Activated naive CD4-positive, alpha-beta T cell treated with Interleukin-2 at 50 U/mL for 16 hours (primary cell): ENCODE measurements at regions not wholly inside any gene's neighbourhood (a gene's known extent, or its start where the extent isn't known, plus 50 kb on each side); places are given as distances from the start of the nearest gene placed in this dataset.

Source experiments
- DNase-seq: peaks from one replicate; pipeline ENCODE4 v3.0.0-alpha.2; 2020

GRCh38 chr10:29037348-29038113 is 251.3 kb upstream of the LYZL1 start:
- no peak for DNase-seq

GRCh38 chr10:29039091-29039490 is 249.8 kb upstream of the LYZL1 start:
- DNase-seq: no peak

GRCh38 chr10:29039677-29040189 is 249.1 kb upstream of the LYZL1 start:
- no peak for DNase-seq

- DNase-seq: no peak
These were observed 247.3 kb upstream of the LYZL1 start for GRCh38 chr10:29041616-29042015.

- DNase-seq: no peak
These were observed 240.4 kb upstream of the LYZL1 start for GRCh38 chr10:29048506-29048905.

- no peak for DNase-seq
These were observed 238.8 kb upstream of the LYZL1 start for GRCh38 chr10:29050081-29050480.

GRCh38 chr10:29055101-29055500 is 233.8 kb upstream of the LYZL1 start:
- no peak for DNase-seq

GRCh38 chr10:29056729-29057128 is 232.1 kb upstream of the LYZL1 start:
- no peak for DNase-seq

- no peak for DNase-seq
These were observed 231.0 kb upstream of the LYZL1 start for GRCh38 chr10:29057822-29058331.

- no peak for DNase-seq
These were observed 224.8 kb upstream of the LYZL1 start for GRCh38 chr10:29063806-29064644.

- DNase-seq: no peak
These were observed 224.2 kb upstream of the LYZL1 start for GRCh38 chr10:29064680-29065079.

- no peak for DNase-seq
These were observed 221.7 kb upstream of the LYZL1 start for GRCh38 chr10:29067161-29067560.

- no peak for DNase-seq
These were observed 221.2 kb upstream of the LYZL1 start for GRCh38 chr10:29067628-29068027.

GRCh38 chr10:29068302-29068701 is 220.6 kb upstream of the LYZL1 start:
- DNase-seq: no peak

GRCh38 chr10:29068966-29069365 is 219.9 kb upstream of the LYZL1 start:
- DNase-seq: no peak

GRCh38 chr10:29069941-29070340 is 218.9 kb upstream of the LYZL1 start:
- no peak for DNase-seq

GRCh38 chr10:29078919-29079318 is 210.0 kb upstream of the LYZL1 start:
- DNase-seq: no peak

- no peak for DNase-seq
These were observed 207.6 kb upstream of the LYZL1 start for GRCh38 chr10:29081231-29081630.

GRCh38 chr10:29081951-29082685 is 206.8 kb upstream of the LYZL1 start:
- DNase-seq: no peak

GRCh38 chr10:29083096-29083495 is 205.8 kb upstream of the LYZL1 start:
- no peak for DNase-seq

- DNase-seq: no peak
These were observed 204.1 kb upstream of the LYZL1 start for GRCh38 chr10:29084681-29085307.

GRCh38 chr10:29089091-29089490 is 199.8 kb upstream of the LYZL1 start:
- no peak for DNase-seq
